Uterus (tissue), 2 donors: ENCODE measurements at regions not wholly inside any gene's neighbourhood (a gene's known extent, or its start where the extent isn't known, plus 50 kb on each side); places are given as distances from the start of the nearest gene placed in this dataset.

ENCODE experiments used
- CTCF ChIP-seq, 4 experiments: fragments of 200-600 bp in 2 of 4; fragments of 450-650 bp in 2 of 4; sonication (generic) in 2 of 4; IDR thresholded peaks; one replicate each; pipeline ENCODE4 v1.5.1; 2016 to 2019; ENCODE audit warnings: antibody characterized with exemption in 4 of 4, mild to moderate bottlenecking in 2 of 4, moderate library complexity in 1 of 4
- POLR2A ChIP-seq, 2 donors: fragments of 450-650 bp; IDR thresholded peaks; one replicate each; pipeline ENCODE4 v1.6.1; 2016; ENCODE audit warnings: antibody characterized with exemption in 2 of 2, mild to moderate bottlenecking in 1 of 2, moderate library complexity in 1 of 2

- TF ChIP-seq CTCF (IDR thresholded peaks at IDR 0.05) (no peak), POLR2A (IDR thresholded peaks at IDR 0.05) (no peak)
Observed at GRCh38 chr3:26438981-26439884, 183.3 kb upstream of the LRRC3B start.
